Peyer's patch (tissue), 4 donors: ENCODE measurements at regions not wholly inside any gene's neighbourhood (a gene's known extent, or its start where the extent isn't known, plus 50 kb on each side); places are given as distances from the start of the nearest gene placed in this dataset.

Source experiments
- CTCF ChIP-seq, 6 experiments: fragments of 450-650 bp in 4 of 6; fragments of 200-600 bp in 2 of 6; sonication (generic) in 1 of 6; IDR thresholded peaks; one replicate each; pipeline ENCODE4 v1.5.1; 2017 to 2019; ENCODE audit warnings: antibody characterized with exemption in 6 of 6, mild to moderate bottlenecking in 3 of 6, moderate library complexity in 1 of 6
- POLR2A ChIP-seq, 2 donors: fragments of 450-650 bp; IDR thresholded peaks; one replicate each; pipeline ENCODE4 v1.5.1; 2017; ENCODE audit warnings: antibody characterized with exemption in 2 of 2, mild to moderate bottlenecking in 2 of 2, moderate library complexity in 2 of 2

- TF ChIP-seq CTCF (IDR thresholded peaks at IDR 0.05) (no peak), POLR2A (IDR thresholded peaks at IDR 0.05) (no peak)
Measured at GRCh38 chr10:20502903-20503585, 394.1 kb downstream of the NEBL start.
